ENCODE measurements at regions not wholly inside any gene's neighbourhood (a gene's known extent, or its start where the extent isn't known, plus 50 kb on each side); places are given as distances from the start of the nearest gene placed in this dataset.

- Histone ChIP-seq H3K4me3 (ENCODE audit: low read depth, low read length) (no peak overlapping the region), H3K9me3 (peaks cover 13% of the 10 kb centered on the region; the same call in 1 of the 2 replicates), H3K27me3 (replicated peaks; ENCODE audit: control insufficient read depth, insufficient read depth, low read length) (no peaks in the 10 kb centered on the region), H3K36me3 (ENCODE audit: control insufficient read depth, insufficient read depth, low read length) (no peaks in the 10 kb centered on the region), H3K4me1 (peaks cover 10% of the 10 kb centered on the region; the same call in 1 of the 2 replicates)
- POLR2A ChIA-PET, result no interaction called here
- H3K27ac Mint-ChIP-seq (ENCODE audit: unreplicated experiment), result no peak overlapping the region
- TF ChIP-seq CTCF (IDR thresholded peaks at IDR 0.05; ENCODE audit: insufficient read depth in 1 of 2, low read depth in 1 of 2, low read length in 1 of 2, severe bottlenecking in 1 of 2, unreplicated experiment in 1 of 2), result no peak
- H3K36me3 Mint-ChIP-seq (ENCODE audit: insufficient read depth, unreplicated experiment), result no peaks in the 10 kb centered on the region
- CTCF ChIA-PET, result no interaction called here
- no peaks in the 10 kb centered on the region for H3K27me3 Mint-ChIP-seq (ENCODE audit: insufficient read depth, unreplicated experiment)
- BruUV-seq (replicated peaks), result no TSS peak
- H3K9me3 Mint-ChIP-seq (ENCODE audit: unreplicated experiment), result peaks cover 5% of the 10 kb centered on the region
- no peak for DNase-seq
- intact Hi-C loops (cut with micrococcal nuclease; ENCODE audit: unreplicated experiment), result no loop called here
- H3K4me1 Mint-ChIP-seq (ENCODE audit: low read depth, unreplicated experiment), result no peaks in the 10 kb centered on the region
- H3K4me3 Mint-ChIP-seq (ENCODE audit: unreplicated experiment), result no peak overlapping the region
Measured at GRCh38 chr20:4330011-4330410, 80.9 kb upstream of the ADRA1D start.

- peaks cover 15% of the 10 kb centered on the region; the same call in 1 of the 2 replicates for H3K9me3 ChIP-seq
- H3K4me3 ChIP-seq (ENCODE audit: low read depth, low read length), result no peak overlapping the region
- TF ChIP-seq CTCF (IDR thresholded peaks at IDR 0.05; ENCODE audit: insufficient read depth in 1 of 2, low read depth in 1 of 2, low read length in 1 of 2, severe bottlenecking in 1 of 2, unreplicated experiment in 1 of 2), result no peak
- no peaks in the 10 kb centered on the region for H3K4me1 Mint-ChIP-seq (ENCODE audit: low read depth, unreplicated experiment)
- no peak overlapping the region for H3K4me3 Mint-ChIP-seq (ENCODE audit: unreplicated experiment)
- peaks cover 10% of the 10 kb centered on the region; the same call in 1 of the 2 replicates for H3K4me1 ChIP-seq
- H3K27ac Mint-ChIP-seq (ENCODE audit: unreplicated experiment), result no peak overlapping the region
- no peaks in the 10 kb centered on the region for H3K36me3 Mint-ChIP-seq (ENCODE audit: insufficient read depth, unreplicated experiment)
- POLR2A ChIA-PET, result no interaction called here
- intact Hi-C loops (cut with micrococcal nuclease; ENCODE audit: unreplicated experiment), result no loop called here
- no peaks in the 10 kb centered on the region for H3K27me3 Mint-ChIP-seq (ENCODE audit: insufficient read depth, unreplicated experiment)
- no peaks in the 10 kb centered on the region for H3K27me3 ChIP-seq (replicated peaks; ENCODE audit: control insufficient read depth, insufficient read depth, low read length)
- DNase-seq, result no peak
- H3K9me3 Mint-ChIP-seq (ENCODE audit: unreplicated experiment), result peaks cover 10% of the 10 kb centered on the region
- no TSS peak for BruUV-seq (replicated peaks)
- H3K36me3 ChIP-seq (ENCODE audit: control insufficient read depth, insufficient read depth, low read length), result no peaks in the 10 kb centered on the region
- CTCF ChIA-PET, result no interaction called here
Measured at GRCh38 chr20:4329232-4329631, 80.1 kb upstream of the ADRA1D start.

GRCh38 chr20:4328541-4328940 is 79.5 kb upstream of the ADRA1D start:
- ChIA-PET CTCF (no interaction called here), POLR2A (no interaction called here)
- H3K36me3 Mint-ChIP-seq (ENCODE audit: insufficient read depth, unreplicated experiment), result no peaks in the 10 kb centered on the region
- no peak overlapping the region for H3K4me3 Mint-ChIP-seq (ENCODE audit: unreplicated experiment)
- no peak overlapping the region for H3K27ac Mint-ChIP-seq (ENCODE audit: unreplicated experiment)
- H3K27me3 Mint-ChIP-seq (ENCODE audit: insufficient read depth, unreplicated experiment), result no peaks in the 10 kb centered on the region
- no peaks in the 10 kb centered on the region for H3K4me1 Mint-ChIP-seq (ENCODE audit: low read depth, unreplicated experiment)
- TF ChIP-seq CTCF (IDR thresholded peaks at IDR 0.05; ENCODE audit: insufficient read depth in 1 of 2, low read depth in 1 of 2, low read length in 1 of 2, severe bottlenecking in 1 of 2, unreplicated experiment in 1 of 2), result no peak
- intact Hi-C loops (cut with micrococcal nuclease; ENCODE audit: unreplicated experiment), result no loop called here
- BruUV-seq (replicated peaks), result no TSS peak
- no peak for DNase-seq
- Histone ChIP-seq H3K4me1 (peaks cover 10% of the 10 kb centered on the region; the same call in 1 of the 2 replicates), H3K9me3 (peaks cover 15% of the 10 kb centered on the region; the same call in 1 of the 2 replicates), H3K27me3 (replicated peaks; ENCODE audit: control insufficient read depth, insufficient read depth, low read length) (no peaks in the 10 kb centered on the region), H3K4me3 (ENCODE audit: low read depth, low read length) (no peak overlapping the region), H3K36me3 (ENCODE audit: control insufficient read depth, insufficient read depth, low read length) (no peaks in the 10 kb centered on the region)
- peaks cover 10% of the 10 kb centered on the region for H3K9me3 Mint-ChIP-seq (ENCODE audit: unreplicated experiment)

All from Caco-2 (cell line).